ENCODE measurements at regions not wholly inside any gene's neighbourhood (a gene's known extent, or its start where the extent isn't known, plus 50 kb on each side); places are given as distances from the start of the nearest gene placed in this dataset.

DNA sequence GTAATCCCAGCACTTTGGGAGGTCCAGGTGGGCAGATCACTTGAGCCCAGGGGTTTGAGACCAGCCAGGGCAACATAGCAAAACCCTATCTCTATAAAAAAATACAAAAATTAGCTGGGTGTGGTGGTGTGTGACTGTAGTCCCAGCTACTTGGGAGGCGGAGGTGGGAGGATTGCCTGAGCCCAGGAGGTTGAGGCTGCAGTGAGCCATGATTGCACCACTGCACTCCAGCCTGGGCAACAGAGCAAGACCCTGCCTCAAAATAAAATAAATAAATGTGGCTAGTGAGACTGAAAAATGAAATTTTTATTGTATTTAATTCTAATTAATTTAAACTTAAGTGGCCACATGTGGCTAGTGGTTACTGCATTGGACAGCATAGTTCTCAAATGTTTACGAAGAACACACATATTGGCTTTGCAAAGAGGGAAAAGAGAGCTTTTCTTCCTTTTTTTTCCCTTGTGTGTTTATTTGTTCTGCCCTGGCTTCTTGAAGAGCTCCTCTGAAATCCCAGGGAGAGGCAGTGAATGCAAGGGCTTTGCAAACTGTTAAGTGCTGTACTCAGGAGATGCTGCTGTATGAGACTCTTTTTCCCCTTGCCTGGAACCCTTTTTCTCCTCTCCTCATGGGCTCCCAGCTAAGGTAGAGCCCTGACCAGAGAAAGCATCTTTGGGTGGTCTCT lies 59.0 kb upstream of the RPL11 start:
- no peak overlapping the region for H3K27ac ChIP-seq
- TF ChIP-seq, protein P1, sequence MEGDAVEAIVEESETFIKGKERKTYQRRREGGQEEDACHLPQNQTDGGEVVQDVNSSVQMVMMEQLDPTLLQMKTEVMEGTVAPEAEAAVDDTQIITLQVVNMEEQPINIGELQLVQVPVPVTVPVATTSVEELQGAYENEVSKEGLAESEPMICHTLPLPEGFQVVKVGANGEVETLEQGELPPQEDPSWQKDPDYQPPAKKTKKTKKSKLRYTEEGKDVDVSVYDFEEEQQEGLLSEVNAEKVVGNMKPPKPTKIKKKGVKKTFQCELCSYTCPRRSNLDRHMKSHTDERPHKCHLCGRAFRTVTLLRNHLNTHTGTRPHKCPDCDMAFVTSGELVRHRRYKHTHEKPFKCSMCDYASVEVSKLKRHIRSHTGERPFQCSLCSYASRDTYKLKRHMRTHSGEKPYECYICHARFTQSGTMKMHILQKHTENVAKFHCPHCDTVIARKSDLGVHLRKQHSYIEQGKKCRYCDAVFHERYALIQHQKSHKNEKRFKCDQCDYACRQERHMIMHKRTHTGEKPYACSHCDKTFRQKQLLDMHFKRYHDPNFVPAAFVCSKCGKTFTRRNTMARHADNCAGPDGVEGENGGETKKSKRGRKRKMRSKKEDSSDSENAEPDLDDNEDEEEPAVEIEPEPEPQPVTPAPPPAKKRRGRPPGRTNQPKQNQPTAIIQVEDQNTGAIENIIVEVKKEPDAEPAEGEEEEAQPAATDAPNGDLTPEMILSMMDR (conservative IDR thresholded peaks at IDR 0.05): no peak
- no peak for TF ChIP-seq ZFX (IDR thresholded peaks at IDR 0.05)

DNA sequence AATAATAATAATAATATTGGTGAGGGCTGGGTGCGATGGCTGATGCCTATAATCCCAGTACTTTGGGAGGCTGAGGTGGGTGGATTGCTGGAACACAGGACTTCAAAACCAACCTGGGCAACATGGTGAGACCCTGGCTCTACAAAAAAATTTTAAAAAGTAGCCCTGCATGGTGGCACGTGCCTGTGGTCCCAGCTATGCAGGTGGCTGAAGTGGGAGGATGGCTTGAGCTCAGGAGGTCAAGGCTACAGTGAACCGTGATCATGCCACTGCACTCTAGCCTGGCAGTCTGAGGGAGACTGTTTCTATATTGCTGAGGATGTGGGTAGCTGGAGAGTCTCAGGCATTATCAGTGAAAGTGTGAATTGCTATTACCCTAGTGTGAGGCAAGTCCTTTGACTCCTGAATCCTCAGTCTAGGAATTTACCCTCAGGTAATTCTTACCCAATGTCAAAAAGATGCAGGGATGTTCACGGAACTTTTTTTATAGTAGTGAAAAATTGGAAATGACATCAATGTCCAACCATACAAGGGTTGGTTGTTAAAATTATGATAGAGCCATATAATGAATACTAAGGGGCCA lies 61.8 kb upstream of the RPL11 start:
- no peak overlapping the region for H3K27ac ChIP-seq
- TF ChIP-seq, protein P1 (conservative IDR thresholded peaks at IDR 0.05): no peak
- TF ChIP-seq ZFX (IDR thresholded peaks at IDR 0.05): no peak

DNA sequence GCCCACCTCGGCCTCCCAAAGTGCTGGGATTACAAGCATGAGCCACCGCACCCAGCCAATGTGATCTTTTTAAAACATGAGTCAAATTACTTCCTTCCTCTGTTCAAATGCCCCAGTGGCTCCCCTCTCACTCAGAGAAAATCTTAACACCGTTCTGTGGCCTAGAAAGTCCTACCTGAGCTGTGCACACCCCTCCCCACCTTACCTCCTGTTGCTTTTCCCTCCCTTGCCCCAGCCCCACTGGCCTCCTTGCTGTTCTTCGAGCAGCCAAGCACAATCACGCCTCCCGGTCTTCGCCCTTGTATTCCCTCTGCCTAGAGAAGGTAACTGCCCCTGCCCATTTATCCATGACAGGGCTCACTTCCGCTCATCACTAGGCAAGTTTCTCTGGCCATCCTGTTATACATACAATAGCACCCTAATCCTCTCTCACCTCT lies 62.6 kb upstream of the RPL11 start:
- H3K27ac ChIP-seq: no peak overlapping the region
- no peak for TF ChIP-seq ZFX (IDR thresholded peaks at IDR 0.05)
- TF ChIP-seq, protein P1 (conservative IDR thresholded peaks at IDR 0.05): no peak

DNA sequence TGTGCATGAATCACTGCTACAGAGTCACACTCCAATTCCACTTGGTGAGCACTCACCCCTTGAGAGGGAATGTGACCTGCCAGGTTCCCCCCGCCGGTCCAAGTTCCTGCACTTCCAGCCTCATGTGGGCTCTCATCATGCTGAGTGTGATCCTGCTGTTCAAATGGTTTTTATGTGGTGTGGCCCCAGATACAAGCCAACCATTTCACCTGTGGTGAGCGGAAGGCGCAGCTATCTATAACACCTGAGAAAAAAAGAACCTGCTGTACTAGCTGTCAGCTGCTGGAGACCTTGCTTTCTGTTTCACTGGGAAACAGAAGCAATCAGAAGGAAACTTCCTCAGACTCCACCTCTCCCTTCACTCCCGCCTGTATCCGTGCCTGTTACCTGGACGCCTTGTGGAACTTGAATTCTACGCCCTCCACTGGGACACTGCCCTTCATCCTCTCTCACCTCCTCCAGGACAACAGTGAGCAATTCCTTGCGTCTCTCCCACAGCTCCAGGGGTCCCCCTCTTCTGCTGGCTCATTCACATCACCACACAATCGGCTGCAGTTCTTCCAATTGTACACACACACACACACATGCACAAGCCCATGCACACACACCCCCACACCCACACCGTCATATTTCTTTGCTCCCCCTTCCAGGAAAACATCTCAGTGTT lies 64.4 kb upstream of the RPL11 start:
- no peak overlapping the region for H3K27ac ChIP-seq
- TF ChIP-seq ZFX (IDR thresholded peaks at IDR 0.05): no peak
- TF ChIP-seq, protein P1 (conservative IDR thresholded peaks at IDR 0.05): no peak

DNA sequence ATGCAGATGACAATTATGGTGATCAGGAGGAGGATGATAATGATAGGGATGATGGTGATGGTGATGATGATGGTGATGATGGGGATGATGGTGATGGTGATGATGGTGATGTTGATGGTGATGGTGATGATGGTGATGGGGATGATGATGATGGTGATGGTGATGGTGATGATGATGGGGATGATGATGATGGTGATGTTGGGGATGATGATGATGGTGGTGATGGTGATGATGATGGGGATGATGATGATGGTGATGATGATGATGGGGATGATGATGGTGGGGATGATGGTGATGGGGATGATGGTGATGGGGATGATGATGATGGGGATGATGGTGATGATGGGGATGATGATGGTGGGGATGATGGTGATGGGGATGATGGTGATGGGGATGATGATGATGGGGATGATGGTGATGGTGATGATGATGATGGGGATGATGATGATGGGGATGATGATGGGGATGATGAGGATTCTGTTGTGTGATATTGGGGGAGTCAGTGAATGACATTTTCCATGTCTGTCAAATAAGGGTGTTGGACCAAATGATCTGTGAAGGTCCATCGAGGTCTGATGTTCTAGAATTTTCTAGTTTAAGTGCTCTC lies 65.6 kb upstream of the RPL11 start:
- no peak for TF ChIP-seq ZFX (IDR thresholded peaks at IDR 0.05)
- TF ChIP-seq, protein P1 (conservative IDR thresholded peaks at IDR 0.05): no peak
- no peak overlapping the region for H3K27ac ChIP-seq

DNA sequence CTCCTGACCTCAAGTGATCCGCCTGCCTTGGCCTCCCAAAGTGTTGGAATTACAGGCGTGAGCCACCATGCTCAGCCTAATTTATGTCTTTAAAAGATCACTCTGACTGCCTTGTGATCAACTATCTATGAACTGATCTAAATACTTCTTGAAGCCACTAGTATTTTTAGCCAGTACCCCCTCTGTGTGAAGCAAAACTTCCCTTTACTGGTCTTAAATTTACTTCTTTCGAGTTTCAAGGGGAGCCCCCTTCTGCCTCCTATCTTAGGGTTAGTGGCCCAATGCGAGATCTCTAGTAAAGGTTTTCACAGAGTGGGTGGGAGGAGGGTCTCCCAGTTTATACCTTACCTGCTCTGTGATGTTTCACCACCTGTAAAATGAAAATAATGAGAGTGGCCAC lies 66.1 kb upstream of the RPL11 start:
- no peak for TF ChIP-seq ZFX (IDR thresholded peaks at IDR 0.05)
- TF ChIP-seq, protein P1 (conservative IDR thresholded peaks at IDR 0.05): no peak
- H3K27ac ChIP-seq: no peak overlapping the region

DNA sequence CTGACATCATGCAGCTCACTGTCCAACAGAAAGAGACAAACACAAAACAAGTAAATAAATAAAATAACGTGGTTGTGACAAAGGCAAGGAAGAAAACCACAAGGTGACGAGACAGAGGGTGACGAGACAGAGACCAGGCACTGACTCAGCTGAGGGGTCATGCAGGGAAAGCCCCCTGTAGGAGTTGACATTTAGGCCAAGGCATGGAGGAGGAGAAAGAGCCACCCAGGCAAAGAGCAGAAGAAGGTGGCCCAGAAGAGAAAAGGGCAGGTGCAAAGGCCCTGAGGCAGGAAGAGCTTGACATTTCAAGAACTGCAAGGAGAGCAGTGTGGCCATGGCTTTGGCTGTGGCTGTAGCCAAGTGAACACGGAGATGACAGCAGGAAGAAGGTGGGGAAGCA lies 65.1 kb upstream of the ID3 start:
- no peak overlapping the region for H3K27ac ChIP-seq
- TF ChIP-seq, protein P1 (conservative IDR thresholded peaks at IDR 0.05): no peak
- TF ChIP-seq ZFX (IDR thresholded peaks at IDR 0.05): no peak
